ENCODE measurements at regions not wholly inside any gene's neighbourhood (a gene's known extent, or its start where the extent isn't known, plus 50 kb on each side); places are given as distances from the start of the nearest gene placed in this dataset.

- Histone ChIP-seq H3K27me3 (replicated peaks in 1 of 4; ENCODE audit: control extremely low read depth in 1 of 4, control insufficient read depth in 3 of 4, insufficient read depth in 4 of 4, low read length in 3 of 4) (no peaks in the 10 kb centered on the region), H3K36me3 (replicated peaks in 1 of 2; ENCODE audit: control extremely low read depth in 1 of 2, control insufficient read depth in 1 of 2, extremely low read depth in 1 of 2, insufficient read depth in 2 of 2, low read length in 1 of 2) (no peaks in the 10 kb centered on the region), H3K9ac (ENCODE audit: low read length) (no peak overlapping the region), H3K4me3 (ENCODE audit: control extremely low read depth in 1 of 5, extremely low read depth in 1 of 5, insufficient read depth in 1 of 5, low read depth in 2 of 5, low read length in 4 of 5) (no peak overlapping the region), H3K4me1 (ENCODE audit: control insufficient read depth in 2 of 2, insufficient read depth in 2 of 2, low read length in 2 of 2) (no peaks in the 10 kb centered on the region), H3K9me3 (ENCODE audit: control extremely low read depth in 1 of 3, control insufficient read depth in 2 of 3, insufficient read depth in 1 of 3, low read length in 2 of 3) (peaks cover 0 to 3% (median 0%) of the 10 kb centered on the region in 3 donors), H2AFZ (ENCODE audit: insufficient read depth, low read depth, low read length, poor library complexity, severe bottlenecking) (no peak overlapping the region), H4K20me1 (ENCODE audit: control insufficient read depth, insufficient read depth, low read length, poor library complexity, severe bottlenecking) (no peaks in the 10 kb centered on the region), H3K27ac (ENCODE audit: low read length in 2 of 2) (no peak overlapping the region), H3K79me2 (ENCODE audit: control insufficient read depth, insufficient read depth, low read length) (no peaks in the 10 kb centered on the region), H3K4me2 (replicated peaks; ENCODE audit: low read depth, low read length, poor library complexity, severe bottlenecking) (no peak overlapping the region)
- Mint-ChIP-seq H3K4me1 (no peaks in the 10 kb centered on the region), H3K27ac (no peak overlapping the region), H3K4me3 (no peak overlapping the region), H3K27me3 (no peaks in the 10 kb centered on the region), H3K9me3 (ENCODE audit: insufficient read depth) (peaks cover 2% of the 10 kb centered on the region)
- ATAC-seq (ENCODE audit: low read depth): no peak
- POLR2A ChIA-PET: no interaction called here
- DNase-seq: no peak
- 83% methylated on average over 5 of the region's 5 CpGs for WGBS (ENCODE audit: insufficient coverage)
- TF ChIP-seq EZH2 (IDR thresholded peaks at IDR 0.05; ENCODE audit: borderline replicate concordance, insufficient read depth, low read depth, low read length, poor library complexity, severe bottlenecking): no peak
- no peak for TF ChIP-seq CTCF (IDR thresholded peaks at IDR 0.05)
- CTCF ChIA-PET: no interaction called here
- intact Hi-C loops (cut with micrococcal nuclease): no loop called here
Measured at GRCh38 chr9:86535406-86535915, 181.3 kb upstream of the TUT7 start.

GRCh38 chr9:86534572-86535258, 180.5 kb upstream of the TUT7 start:
- Histone ChIP-seq H3K4me1 (ENCODE audit: control insufficient read depth in 2 of 2, insufficient read depth in 2 of 2, low read length in 2 of 2) (no peaks in the 10 kb centered on the region), H2AFZ (ENCODE audit: insufficient read depth, low read depth, low read length, poor library complexity, severe bottlenecking) (no peak overlapping the region), H3K27me3 (replicated peaks in 1 of 4; ENCODE audit: control extremely low read depth in 1 of 4, control insufficient read depth in 3 of 4, insufficient read depth in 4 of 4, low read length in 3 of 4) (no peaks in the 10 kb centered on the region), H3K27ac (ENCODE audit: low read length in 2 of 2) (no peak overlapping the region), H3K9me3 (ENCODE audit: control extremely low read depth in 1 of 3, control insufficient read depth in 2 of 3, insufficient read depth in 1 of 3, low read length in 2 of 3) (peaks cover 0 to 3% (median 0%) of the 10 kb centered on the region in 3 donors), H3K4me2 (replicated peaks; ENCODE audit: low read depth, low read length, poor library complexity, severe bottlenecking) (no peak overlapping the region), H3K79me2 (ENCODE audit: control insufficient read depth, insufficient read depth, low read length) (no peaks in the 10 kb centered on the region), H3K9ac (ENCODE audit: low read length) (no peak overlapping the region), H3K36me3 (replicated peaks in 1 of 2; ENCODE audit: control extremely low read depth in 1 of 2, control insufficient read depth in 1 of 2, extremely low read depth in 1 of 2, insufficient read depth in 2 of 2, low read length in 1 of 2) (no peaks in the 10 kb centered on the region), H4K20me1 (ENCODE audit: control insufficient read depth, insufficient read depth, low read length, poor library complexity, severe bottlenecking) (no peaks in the 10 kb centered on the region), H3K4me3 (ENCODE audit: control extremely low read depth in 1 of 5, extremely low read depth in 1 of 5, insufficient read depth in 1 of 5, low read depth in 2 of 5, low read length in 4 of 5) (no peak overlapping the region)
- ATAC-seq (ENCODE audit: low read depth): no peak
- POLR2A ChIA-PET: no interaction called here
- Mint-ChIP-seq H3K27me3 (no peaks in the 10 kb centered on the region), H3K4me3 (no peak overlapping the region), H3K9me3 (ENCODE audit: insufficient read depth) (peaks cover 2% of the 10 kb centered on the region), H3K4me1 (no peaks in the 10 kb centered on the region), H3K27ac (no peak overlapping the region)
- 67% methylated on average over 1 of the region's 4 CpGs for WGBS (ENCODE audit: insufficient coverage)
- no peak for DNase-seq
- CTCF ChIA-PET: no interaction called here
- intact Hi-C loops (cut with micrococcal nuclease): no loop called here
- TF ChIP-seq CTCF (IDR thresholded peaks at IDR 0.05): no peak
- no peak for TF ChIP-seq EZH2 (IDR thresholded peaks at IDR 0.05; ENCODE audit: borderline replicate concordance, insufficient read depth, low read depth, low read length, poor library complexity, severe bottlenecking)
